Transverse colon (tissue), 4 donors: ENCODE measurements at regions not wholly inside any gene's neighbourhood (a gene's known extent, or its start where the extent isn't known, plus 50 kb on each side); places are given as distances from the start of the nearest gene placed in this dataset.

Experiments
- DNase-seq: peaks from one replicate; pipeline ENCODE4 v3.0.0-alpha.2; 2019
- H3K27ac ChIP-seq, 4 donors: fragments of 200-600 bp; sonication (generic); 2 replicates each; pipeline ENCODE4 v1.5.1; 2016 to 2018; ENCODE audit warnings: inconsistent platforms in 4 of 4
- H3K27me3 ChIP-seq: fragments of 200-600 bp; sonication (generic); 2 replicates; pipeline ENCODE4 v1.5.1; 2017; ENCODE audit warnings: inconsistent platforms
- H3K36me3 ChIP-seq, 4 donors: fragments of 200-600 bp; sonication (generic); 2 replicates each; pipeline ENCODE4 v1.5.1; 2017 to 2019; ENCODE audit warnings: inconsistent platforms in 4 of 4
- H3K4me1 ChIP-seq, 4 donors: fragments of 200-600 bp; sonication (generic); 2 replicates each; pipeline ENCODE4 v1.5.1; 2017 to 2020; ENCODE audit warnings: inconsistent platforms in 4 of 4
- H3K4me3 ChIP-seq, 4 donors: fragments of 200-600 bp; sonication (generic); 1 replicate in 1 of 4; 2 replicates in 3 of 4; pipeline versions ENCODE4 v1.5.1 to v1.6.1; 2017 to 2019; ENCODE audit warnings: inconsistent platforms in 4 of 4
- H3K9me3 ChIP-seq, 2 donors: fragments of 200-600 bp; sonication (generic); 2 replicates each; pipeline ENCODE4 v1.5.1; 2017 to 2019; ENCODE audit warnings: inconsistent platforms in 2 of 2
- CTCF ChIP-seq, 5 experiments: fragments of 200-600 bp in 3 of 5; fragments of 450-650 bp in 2 of 5; sonication (generic) in 3 of 5; IDR thresholded peaks; 1 replicate in 2 of 5; 2 replicates in 3 of 5; pipeline ENCODE4 v1.5.1; 2016 to 2017; ENCODE audit warnings: antibody characterized with exemption in 5 of 5, inconsistent platforms in 3 of 5, mild to moderate bottlenecking in 2 of 5, moderate library complexity in 1 of 5
- EP300 ChIP-seq: sonication (generic); formaldehyde crosslinking; IDR thresholded peaks from one replicate; pipeline ENCODE4 v1.6.1; 2017; ENCODE audit warnings: antibody characterized with exemption, low read depth
- POLR2A ChIP-seq: fragments of 450-650 bp; IDR thresholded peaks from one replicate; pipeline ENCODE4 v1.6.1; 2016; ENCODE audit warnings: antibody characterized with exemption, mild to moderate bottlenecking, moderate library complexity
- POLR2AphosphoS5 ChIP-seq, 3 donors: sonication (generic); formaldehyde crosslinking; IDR thresholded peaks; one replicate each; pipeline ENCODE4 v1.6.1; 2016; ENCODE audit warnings: antibody characterized with exemption in 3 of 3
- WGBS, 2 donors: methylation state at CpG; one replicate each; pipeline ENCODE4 v1.1.5; 2018; ENCODE audit warnings: low coverage in 1 of 2; 5-methylcytosine and 5-hydroxymethylcytosine counted together
- in situ Hi-C, 4 donors: fragments of 200-750 bp; cut with MboI; loops; one replicate each; pipeline versions ENCODE4 v1.15.0 to v1.15.1; 2017; ENCODE audit warnings: low sequenced_read_pairs in 3 of 4, low pct_ligation_motif_present in 1 of 4, low pct_unique_long_range_greater_than_20kb in 1 of 4
- intact Hi-C: fragments of 100-400 bp; cut with DNase I; formaldehyde crosslinking; loops from one replicate; pipeline ENCODE4 v1.15.1; 2023; ENCODE audit warnings: low total_unique reads

GRCh38 chr5:105015098-105015497, 1452.5 kb upstream of the NUDT12 start:
- TF ChIP-seq EP300 (no peak), CTCF (IDR thresholded peaks at IDR 0.05) (no peak), POLR2AphosphoS5 (IDR thresholded peaks at IDR 0.05) (no peak), POLR2A (no peak)
- Histone ChIP-seq H3K27me3 (no peaks in the 10 kb centered on the region), H3K36me3 (no peaks in the 10 kb centered on the region), H3K4me3 (no peak overlapping the region), H3K4me1 (no peaks in the 10 kb centered on the region), H3K27ac (no peak overlapping the region), H3K9me3 (no peaks in the 10 kb centered on the region)
- intact Hi-C loops (no loop called here), in situ Hi-C loops (no loop called here)
- no peak for DNase-seq
- 85 to 94% methylated on average over 3 of the region's 3 CpGs for WGBS, 2 donors

- WGBS, 2 donors = 55 to 60% methylated on average over 1 of the region's 1 CpG
- no peak for TF ChIP-seq EP300
- TF ChIP-seq CTCF (IDR thresholded peaks at IDR 0.05) = no peak
- TF ChIP-seq POLR2AphosphoS5 (IDR thresholded peaks at IDR 0.05) = no peak
- TF ChIP-seq POLR2A = no peak
- Histone ChIP-seq H3K36me3 (no peaks in the 10 kb centered on the region), H3K27me3 (no peaks in the 10 kb centered on the region), H3K27ac (no peak overlapping the region), H3K4me1 (no peaks in the 10 kb centered on the region), H3K9me3 (no peaks in the 10 kb centered on the region), H3K4me3 (no peak overlapping the region)
- intact Hi-C loops (no loop called here), in situ Hi-C loops (no loop called here)
- DNase-seq = no peak
Observed at GRCh38 chr5:104998572-104998971, 1436.0 kb upstream of the NUDT12 start.

- Histone ChIP-seq H3K27me3 (no peaks in the 10 kb centered on the region), H3K27ac (no peak overlapping the region), H3K9me3 (no peaks in the 10 kb centered on the region), H3K4me1 (no peaks in the 10 kb centered on the region), H3K4me3 (no peak overlapping the region), H3K36me3 (no peaks in the 10 kb centered on the region)
- TF ChIP-seq POLR2AphosphoS5 (IDR thresholded peaks at IDR 0.05) (no peak), CTCF (IDR thresholded peaks at IDR 0.05) (no peak), EP300 (no peak), POLR2A (no peak)
- intact Hi-C loops = no loop called here
- 29% methylated on average over 1 of the region's 1 CpG for WGBS, 2 donors
- DNase-seq = no peak
- in situ Hi-C loops = no loop called here
Observed at GRCh38 chr5:104998169-104998568, 1435.6 kb upstream of the NUDT12 start.

- Histone ChIP-seq H3K9me3 (no peaks in the 10 kb centered on the region), H3K27ac (no peak overlapping the region), H3K4me3 (no peak overlapping the region), H3K36me3 (no peaks in the 10 kb centered on the region), H3K4me1 (no peaks in the 10 kb centered on the region), H3K27me3 (no peaks in the 10 kb centered on the region)
- intact Hi-C loops = no loop called here
- in situ Hi-C loops = no loop called here
- DNase-seq = no peak
- TF ChIP-seq CTCF (IDR thresholded peaks at IDR 0.05) = no peak
- TF ChIP-seq EP300 = no peak
- TF ChIP-seq POLR2AphosphoS5 (IDR thresholded peaks at IDR 0.05) = no peak
- TF ChIP-seq POLR2A = no peak
Observed at GRCh38 chr5:104987074-104987473, 1424.5 kb upstream of the NUDT12 start.
